ENCODE measurements at regions not wholly inside any gene's neighbourhood (a gene's known extent, or its start where the extent isn't known, plus 50 kb on each side); places are given as distances from the start of the nearest gene placed in this dataset. TPM values are rescaled to one million over a fixed set of nuclear protein-coding genes. Genes with fewer than 3 reads are reported as not detected.

GRCh38 chr4:44118971-44119680 lies 329.5 kb downstream of the KCTD8 start:
- Histone ChIP-seq H3K4me3 (ENCODE audit: low read length) (no peak overlapping the region), H3K27ac (ENCODE audit: low read length) (no peak overlapping the region), H3K9me3 (ENCODE audit: low read length) (peaks cover 14% of the 10 kb centered on the region; the same call in 1 of the 2 replicates), H3K79me2 (ENCODE audit: low read length) (no peaks in the 10 kb centered on the region), H3K4me1 (ENCODE audit: low read length) (no peaks in the 10 kb centered on the region), H3K9ac (ENCODE audit: low read length) (no peak overlapping the region), H4K20me1 (ENCODE audit: insufficient read depth, low read depth, low read length) (no peaks in the 10 kb centered on the region), H3K27me3 (ENCODE audit: low read length) (no peaks in the 10 kb centered on the region), H2AFZ (ENCODE audit: low read length) (no peak overlapping the region), H3K9me2 (replicated peaks; ENCODE audit: insufficient read depth, low read length) (no peaks in the 10 kb centered on the region), H3K36me3 (ENCODE audit: insufficient read depth, low read length) (no peaks in the 10 kb centered on the region), H3K4me2 (ENCODE audit: low read depth, low read length, poor library complexity, severe bottlenecking) (no peak overlapping the region)
- no peak for DNase-seq

- Histone ChIP-seq H3K27me3 (ENCODE audit: low read length) (no peaks in the 10 kb centered on the region), H3K27ac (ENCODE audit: low read length) (no peak overlapping the region), H3K4me1 (ENCODE audit: low read length) (no peaks in the 10 kb centered on the region), H2AFZ (ENCODE audit: low read length) (no peak overlapping the region), H3K4me2 (ENCODE audit: low read depth, low read length, poor library complexity, severe bottlenecking) (no peak overlapping the region), H3K4me3 (ENCODE audit: low read length) (no peak overlapping the region), H4K20me1 (ENCODE audit: insufficient read depth, low read depth, low read length) (no peaks in the 10 kb centered on the region), H3K9ac (ENCODE audit: low read length) (no peak overlapping the region), H3K36me3 (ENCODE audit: insufficient read depth, low read length) (no peaks in the 10 kb centered on the region), H3K79me2 (ENCODE audit: low read length) (no peaks in the 10 kb centered on the region), H3K9me2 (replicated peaks; ENCODE audit: insufficient read depth, low read length) (no peaks in the 10 kb centered on the region), H3K9me3 (ENCODE audit: low read length) (peaks cover 10% of the 10 kb centered on the region; the same call in 1 of the 2 replicates)
- DNase-seq: no peak
Measured at GRCh38 chr4:44120646-44121045, 328.0 kb downstream of the KCTD8 start.

GRCh38 chr4:44121210-44121609 lies 327.4 kb downstream of the KCTD8 start:
- Histone ChIP-seq H3K9ac (ENCODE audit: low read length) (no peak overlapping the region), H3K79me2 (ENCODE audit: low read length) (no peaks in the 10 kb centered on the region), H3K4me3 (ENCODE audit: low read length) (no peak overlapping the region), H3K27me3 (ENCODE audit: low read length) (no peaks in the 10 kb centered on the region), H3K9me2 (replicated peaks; ENCODE audit: insufficient read depth, low read length) (no peaks in the 10 kb centered on the region), H2AFZ (ENCODE audit: low read length) (no peak overlapping the region), H3K4me2 (ENCODE audit: low read depth, low read length, poor library complexity, severe bottlenecking) (no peak overlapping the region), H3K36me3 (ENCODE audit: insufficient read depth, low read length) (no peaks in the 10 kb centered on the region), H3K27ac (ENCODE audit: low read length) (no peak overlapping the region), H3K9me3 (ENCODE audit: low read length) (peaks cover 10% of the 10 kb centered on the region; the same call in 1 of the 2 replicates), H4K20me1 (ENCODE audit: insufficient read depth, low read depth, low read length) (no peaks in the 10 kb centered on the region), H3K4me1 (ENCODE audit: low read length) (no peaks in the 10 kb centered on the region)
- no peak for DNase-seq

Small RNA genes lying in the stretch of these regions (small RNA-seq; reads per million reads assigned to genes)
- gene AC098590.2: not detected
- not detected for gene RN7SL193P
